ENCODE measurements at regions not wholly inside any gene's neighbourhood (a gene's known extent, or its start where the extent isn't known, plus 50 kb on each side); places are given as distances from the start of the nearest gene placed in this dataset.

DNA sequence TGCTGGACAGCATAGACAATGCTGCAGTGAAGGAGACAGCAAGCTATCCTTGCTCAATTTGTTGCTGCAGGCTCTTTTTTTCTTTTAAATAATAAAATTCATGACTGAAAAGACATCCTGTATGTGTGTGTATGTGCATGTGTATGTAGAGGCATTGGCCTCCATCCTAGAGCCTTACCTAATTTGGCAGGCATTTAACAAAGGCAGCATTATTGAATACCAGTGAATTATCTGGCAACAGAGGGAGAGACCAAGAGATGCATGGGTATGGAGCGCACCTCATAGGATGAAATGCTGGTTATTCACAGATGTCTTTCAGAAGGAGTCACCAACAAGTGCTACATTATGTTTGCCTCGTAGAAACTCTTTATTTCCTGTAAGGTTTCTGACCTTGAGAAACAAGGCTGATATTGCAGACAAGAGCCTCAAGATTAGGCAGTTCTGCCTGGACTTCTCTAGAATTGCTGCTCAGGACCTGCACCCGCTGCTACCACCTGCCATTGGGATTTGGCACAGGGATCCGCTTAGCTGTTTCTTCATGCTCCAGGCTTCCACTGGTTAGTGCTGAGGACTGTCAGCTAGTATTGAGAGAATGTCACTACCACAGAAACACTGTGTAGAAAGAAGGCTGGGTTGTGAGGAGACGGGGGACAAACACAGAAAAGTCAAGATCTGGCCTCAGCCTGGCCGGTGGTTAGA, 247.7 kb upstream of the RFX3 start:
- DNase-seq (ENCODE audit: low spot score) = no peak
- ATAC-seq = no peak
- intact Hi-C loops (cut with DNase I) = no loop called here

DNA sequence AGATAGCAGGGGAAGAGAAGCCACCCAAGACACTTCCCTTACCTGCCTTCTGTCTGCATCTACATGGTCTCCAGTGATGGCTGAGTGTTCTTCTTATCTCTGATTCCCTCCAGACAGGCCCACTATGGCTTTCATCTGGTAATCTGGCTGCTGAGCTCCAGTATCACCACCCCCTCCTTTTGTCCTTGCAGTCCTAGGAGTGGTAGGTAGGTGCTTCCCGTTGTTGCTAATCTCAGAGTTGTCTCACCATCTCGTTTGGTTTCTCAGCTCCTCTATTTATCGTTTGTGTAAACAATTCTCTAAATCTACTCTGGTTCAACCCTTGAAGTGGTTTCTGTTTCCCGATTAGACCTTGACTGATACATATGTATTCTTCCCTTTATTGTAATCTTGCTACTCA, 243.8 kb upstream of the RFX3 start:
- DNase-seq (ENCODE audit: low spot score) (no peak), ATAC-seq (no peak)
- intact Hi-C loops (cut with DNase I) = no loop called here

DNA sequence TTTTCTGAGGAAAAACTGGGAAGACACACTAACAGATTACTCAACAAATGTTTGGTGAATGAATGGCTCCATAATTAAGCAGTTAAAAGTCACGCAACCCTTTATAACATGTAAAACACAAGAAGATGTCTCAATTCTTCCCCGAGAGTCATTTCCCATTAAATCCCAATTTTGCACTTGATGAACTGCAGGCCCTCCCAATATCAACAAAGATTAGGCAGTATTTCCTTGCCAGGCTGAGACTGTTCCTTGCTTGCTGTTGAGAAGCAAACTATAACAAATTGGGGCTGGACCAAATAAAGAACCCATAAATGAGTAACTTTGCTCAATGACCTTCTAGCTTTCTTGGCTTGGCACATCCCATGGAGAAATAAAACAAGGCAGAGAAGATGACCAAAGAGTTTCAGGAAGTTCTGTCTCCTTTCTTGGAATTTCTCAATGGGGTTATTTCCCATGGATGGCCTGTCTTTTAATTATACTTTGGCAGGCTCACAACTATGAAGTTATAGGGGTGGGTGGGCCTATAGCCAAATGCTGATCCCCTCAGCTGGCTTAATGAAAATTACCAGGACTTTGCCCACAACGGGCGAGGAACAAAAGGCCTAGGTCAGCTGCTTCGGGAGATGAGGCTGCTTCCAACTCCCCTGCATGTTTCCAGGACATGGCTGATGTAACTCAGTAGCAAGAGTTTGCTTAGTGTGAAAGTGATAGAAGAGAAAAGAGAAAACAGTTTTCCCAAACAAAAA, 243.1 kb upstream of the RFX3 start:
- intact Hi-C loops (cut with DNase I) = no loop called here
- ATAC-seq = peak; percentile 94
- no peak for DNase-seq (ENCODE audit: low spot score)

DNA sequence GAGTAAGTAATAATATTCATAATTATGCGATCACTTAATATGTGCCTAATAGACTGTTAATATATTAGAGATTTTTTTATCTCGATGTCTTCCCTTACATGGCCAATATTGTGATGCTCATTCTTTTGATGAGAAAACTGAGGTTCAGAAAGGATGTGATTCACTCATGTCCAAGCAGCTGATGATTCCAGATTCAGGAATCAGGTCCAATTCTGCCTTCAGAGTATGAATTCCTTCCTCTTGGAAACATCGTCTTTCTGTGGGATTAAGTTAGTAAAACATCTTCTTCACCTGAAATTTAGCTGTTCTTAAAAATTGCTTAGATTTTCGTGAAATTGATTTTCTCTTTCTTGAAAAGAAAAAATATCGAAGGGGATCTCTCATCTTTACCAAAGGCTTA, 242.5 kb upstream of the RFX3 start:
- ATAC-seq (peak; percentile 44), DNase-seq (ENCODE audit: low spot score) (no peak)
- intact Hi-C loops (cut with DNase I) = no loop called here

DNA sequence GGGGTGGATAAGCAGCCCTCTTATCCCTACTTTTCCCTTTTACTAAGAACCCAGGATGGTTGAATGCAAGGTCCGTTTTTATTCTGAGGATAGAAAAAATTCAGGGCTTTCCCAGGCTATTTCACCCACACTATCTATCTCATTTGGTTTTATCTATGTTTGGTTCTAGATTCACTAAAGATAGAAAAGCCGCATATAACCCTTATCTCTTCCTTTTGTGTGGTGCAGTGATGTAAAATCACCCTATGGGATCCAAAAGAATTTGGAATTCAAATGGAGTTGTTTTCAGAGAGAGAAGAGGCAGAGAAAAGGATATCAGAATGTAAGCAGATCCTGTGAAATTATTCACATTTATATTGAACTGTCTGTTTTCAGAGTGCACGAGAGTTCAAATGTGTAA, 236.3 kb upstream of the RFX3 start:
- intact Hi-C loops (cut with DNase I) = no loop called here
- ATAC-seq = no peak

DNA sequence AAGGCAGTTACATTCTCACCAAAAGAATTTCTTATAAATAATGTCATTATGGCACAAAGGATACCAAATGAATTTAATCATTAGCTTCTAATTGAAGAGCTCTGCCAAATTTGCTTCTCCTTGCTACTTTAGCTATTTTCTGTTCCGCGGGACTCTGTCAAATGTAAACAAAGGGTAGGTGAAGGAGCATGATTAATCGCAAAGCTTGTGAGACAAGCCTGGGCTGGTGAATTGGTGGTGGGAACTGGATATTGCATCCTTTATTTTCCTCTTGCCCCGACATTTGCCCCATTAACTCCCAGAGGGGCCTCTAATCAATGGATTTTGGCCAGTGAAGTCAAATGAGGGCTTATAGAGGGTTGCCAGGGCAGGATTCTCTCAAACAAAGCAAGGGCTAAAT, 234.2 kb upstream of the RFX3 start:
- no peak for ATAC-seq
- intact Hi-C loops (cut with DNase I) = no loop called here
- DNase-seq (ENCODE audit: low spot score) = no peak

More for the DNA sequence above, 236.3 kb upstream of the RFX3 start:
- no peak for DNase-seq (ENCODE audit: low spot score)

DNA sequence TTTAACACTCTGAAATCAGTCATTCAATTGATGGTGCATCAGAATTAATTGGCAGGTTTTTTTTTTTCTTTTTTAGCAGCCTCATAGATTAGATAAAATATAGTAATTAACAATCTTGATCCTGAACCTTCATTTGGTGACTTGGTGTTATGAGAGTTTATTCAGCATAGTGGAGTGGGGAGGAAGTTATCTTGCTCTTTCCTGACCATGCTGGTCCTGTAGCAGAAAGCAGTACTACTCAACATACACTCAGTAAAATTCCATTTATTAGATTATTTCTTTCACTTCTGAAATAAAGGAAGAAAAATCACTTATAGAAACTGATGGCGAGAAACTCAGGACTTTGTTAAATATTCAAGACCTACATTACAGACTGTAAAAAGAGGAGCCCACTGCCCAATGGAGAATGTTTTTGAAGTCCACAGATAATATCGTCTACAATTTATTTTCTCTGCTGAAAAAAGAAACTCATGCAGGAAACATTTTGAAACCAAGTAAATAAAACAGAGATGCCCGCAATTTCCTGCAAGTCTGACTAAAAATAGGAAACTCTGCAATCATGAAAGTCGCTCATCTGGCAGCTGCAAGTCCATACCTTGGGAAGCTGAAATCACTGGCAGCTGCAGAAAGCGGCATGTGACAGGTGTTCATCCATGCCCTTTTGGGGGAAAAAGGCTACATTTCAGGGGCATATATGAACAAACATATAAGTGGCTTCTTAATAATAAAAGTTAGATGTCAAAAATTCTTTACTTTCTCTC, 233.2 kb upstream of the RFX3 start:
- ATAC-seq = no peak
- intact Hi-C loops (cut with DNase I) = no loop called here
- no peak for DNase-seq (ENCODE audit: low spot score)

DNA sequence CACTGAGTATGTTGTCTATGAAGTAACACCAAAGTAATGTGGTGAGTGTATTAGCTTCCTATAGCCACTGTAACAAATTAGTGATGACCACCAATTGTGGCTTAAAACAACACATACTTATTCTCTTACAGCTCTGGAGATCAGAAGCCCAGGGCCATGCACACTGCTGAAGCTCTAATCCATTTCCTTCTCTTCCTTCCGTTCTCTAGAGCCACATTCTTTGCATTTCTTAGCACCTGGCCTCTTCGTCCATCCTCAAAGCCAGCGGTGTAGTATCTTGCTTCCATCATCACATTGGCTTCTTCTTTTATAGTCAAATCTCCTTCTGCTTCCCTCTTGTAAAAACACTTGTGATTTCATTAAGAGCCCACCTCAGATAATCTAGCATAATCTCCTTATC, 230.3 kb upstream of the RFX3 start:
- ATAC-seq (no peak), DNase-seq (ENCODE audit: low spot score) (no peak)
- intact Hi-C loops (cut with DNase I) = no loop called here

DNA sequence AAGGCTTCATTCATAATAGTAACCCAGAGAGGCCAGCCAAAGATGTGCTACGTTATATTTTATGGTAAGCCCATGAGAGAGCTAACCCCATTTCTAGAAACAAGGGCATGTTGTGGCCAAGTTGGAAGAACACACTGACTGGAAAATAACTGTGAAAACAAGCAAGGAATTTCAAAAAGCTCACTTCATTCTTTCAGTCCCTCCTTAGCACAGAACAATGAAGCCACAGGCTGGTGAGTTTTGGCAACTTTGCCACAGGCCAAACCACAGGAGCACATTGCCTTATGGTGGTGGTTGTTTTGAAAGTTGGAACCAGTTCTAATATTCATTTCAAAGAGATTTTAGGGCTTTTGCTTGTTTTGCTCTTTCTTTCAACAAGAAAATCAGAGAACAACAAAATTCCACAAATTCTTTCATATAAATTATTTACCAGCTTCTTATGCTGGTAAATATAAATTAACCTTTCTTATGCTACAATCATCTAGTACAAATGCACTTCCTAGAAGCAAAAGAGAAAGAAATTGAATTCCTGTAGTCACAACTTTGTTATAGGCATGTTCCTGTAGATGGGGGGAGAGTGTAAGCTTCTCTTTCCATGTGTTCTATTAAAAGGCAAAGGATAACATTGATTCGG, 225.4 kb upstream of the RFX3 start:
- intact Hi-C loops (cut with DNase I) = no loop called here
- no peak for DNase-seq (ENCODE audit: low spot score)
- peak; percentile 84 for ATAC-seq

DNA sequence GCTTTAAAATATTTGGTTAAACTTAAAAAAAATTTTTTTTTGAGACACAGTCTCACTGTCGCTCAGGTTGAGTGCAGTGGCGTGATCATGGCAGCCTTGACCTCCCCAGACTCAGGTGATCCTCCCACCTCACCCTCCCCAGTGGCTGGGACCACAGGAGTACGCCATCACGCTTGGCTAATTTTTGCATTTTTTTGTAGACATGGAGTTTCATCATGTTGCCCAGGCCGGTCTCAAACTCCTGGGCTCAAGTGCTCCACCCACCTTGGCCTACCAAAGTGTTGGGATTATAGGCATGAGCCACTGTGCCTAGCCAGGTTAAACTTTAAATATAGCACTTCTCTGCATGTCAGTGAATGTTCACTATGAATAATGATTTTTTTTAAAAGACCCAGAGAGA, 224.5 kb upstream of the RFX3 start:
- ATAC-seq (no peak), DNase-seq (ENCODE audit: low spot score) (no peak)
- intact Hi-C loops (cut with DNase I) = no loop called here

DNA sequence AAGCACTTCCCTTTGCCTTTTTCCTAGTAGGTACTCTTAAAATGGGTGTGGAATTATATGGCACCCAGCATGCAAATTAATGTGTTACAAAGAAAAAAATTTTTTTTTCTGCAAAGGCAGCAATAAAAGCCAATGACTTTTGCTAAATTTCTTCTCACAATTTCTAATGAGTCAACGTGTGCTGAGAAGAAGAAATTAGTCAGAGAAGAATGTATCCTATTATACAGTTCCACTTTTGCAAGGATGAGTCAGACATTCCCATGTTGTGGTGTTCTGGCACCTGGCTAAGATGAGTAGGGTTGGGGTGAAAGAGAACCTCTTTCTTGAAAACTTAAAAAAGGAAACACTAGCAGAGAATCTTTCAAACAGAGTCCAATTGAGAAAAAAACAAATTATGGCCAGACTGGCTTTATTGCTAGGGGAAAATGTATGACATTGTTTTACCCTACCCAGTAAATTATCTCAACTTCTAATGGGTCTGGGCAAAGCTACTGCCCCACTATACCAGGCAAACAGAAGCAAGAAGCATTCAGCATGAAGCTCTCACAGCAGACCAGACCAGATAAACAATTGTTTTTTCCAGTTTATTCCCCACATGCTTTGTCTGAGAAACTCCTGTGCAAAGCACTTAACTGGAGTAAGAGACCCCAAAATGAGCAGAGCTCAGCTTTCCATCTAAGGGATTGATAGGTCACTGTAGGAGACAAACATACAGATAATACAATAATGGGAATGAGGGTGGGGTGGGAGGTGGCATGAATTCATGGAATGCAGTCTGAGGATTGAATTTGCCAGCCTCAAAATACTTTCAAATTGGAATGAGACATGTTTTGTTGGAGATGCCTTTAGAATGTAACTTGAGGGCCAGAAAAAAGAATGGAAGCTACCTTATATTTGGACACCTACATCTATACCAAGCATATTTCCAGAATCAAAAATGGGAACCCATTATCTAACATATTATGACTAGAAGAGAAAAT, 220.8 kb upstream of the RFX3 start:
- ATAC-seq (peak; percentile 74), DNase-seq (ENCODE audit: low spot score) (no peak)
- intact Hi-C loops (cut with DNase I) = no loop called here

DNA sequence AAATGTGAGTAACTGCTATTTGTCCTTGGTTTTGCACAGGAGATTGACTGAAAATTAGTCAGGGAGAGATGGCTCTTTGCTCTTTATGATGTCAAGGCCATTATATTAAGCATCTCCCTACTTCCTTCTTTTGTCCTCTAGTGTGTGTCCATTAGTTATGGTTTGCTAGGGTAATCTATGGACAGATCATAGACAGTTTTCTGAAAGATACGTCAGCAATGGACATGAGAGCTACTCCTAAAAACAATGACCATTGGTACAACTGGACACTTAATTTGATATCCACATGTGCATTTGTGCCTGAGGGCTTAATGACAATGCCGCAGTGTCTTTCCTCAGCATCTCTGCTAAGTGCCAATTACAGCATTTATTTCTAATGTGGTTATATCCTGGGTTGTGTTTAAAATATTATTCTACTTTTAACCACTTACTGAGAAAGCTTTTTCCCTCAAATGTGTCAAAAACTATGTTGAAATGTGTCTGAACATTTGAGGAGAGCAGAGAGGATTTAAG, 218.2 kb upstream of the RFX3 start:
- intact Hi-C loops (cut with DNase I) = no loop called here
- DNase-seq (ENCODE audit: low spot score) = no peak

DNA sequence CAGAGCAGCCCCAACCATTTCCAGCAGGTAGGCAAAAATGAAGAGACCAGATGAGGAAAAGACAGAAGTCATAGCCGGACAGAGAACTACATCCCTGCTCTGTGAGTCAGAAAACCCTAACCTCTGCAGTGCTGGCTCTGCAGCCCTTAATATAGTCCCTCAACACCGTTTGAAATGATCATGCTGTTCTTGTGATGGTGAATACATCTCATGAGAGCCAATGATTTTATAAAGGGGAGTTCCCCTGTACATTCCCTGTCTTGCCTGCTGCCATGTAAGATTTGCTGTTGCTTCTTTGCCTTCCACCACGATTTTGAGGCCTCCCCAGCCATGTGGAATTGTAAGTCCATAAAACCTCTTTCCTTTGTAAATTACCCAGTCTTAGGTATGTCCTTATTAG, 216.8 kb upstream of the RFX3 start:
- intact Hi-C loops (cut with DNase I) = no loop called here
- DNase-seq (ENCODE audit: low spot score) = no peak
- ATAC-seq = no peak

More for the DNA sequence above, 218.2 kb upstream of the RFX3 start:
- no peak for ATAC-seq

DNA sequence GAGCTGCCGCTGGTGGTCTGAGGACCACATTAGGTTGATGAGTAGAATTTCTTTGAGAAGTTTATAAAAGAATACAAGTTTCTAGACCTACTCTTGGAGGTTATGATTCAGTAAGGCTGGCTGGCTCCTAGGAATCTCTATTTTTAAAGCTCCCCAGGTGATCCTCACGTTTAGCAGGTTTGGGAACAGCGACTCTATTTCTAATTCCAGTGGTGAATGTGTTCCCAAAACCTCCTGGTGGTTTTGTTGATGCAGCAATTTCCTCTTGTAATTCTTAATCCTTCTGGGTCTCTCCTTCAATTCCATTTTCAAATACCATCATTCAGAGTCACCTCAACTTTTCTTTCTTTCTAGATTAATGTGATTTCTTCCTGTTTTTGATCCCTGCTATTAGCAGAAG, 215.9 kb upstream of the RFX3 start:
- no peak for DNase-seq (ENCODE audit: low spot score)
- no peak for ATAC-seq
- intact Hi-C loops (cut with DNase I) = no loop called here

DNA sequence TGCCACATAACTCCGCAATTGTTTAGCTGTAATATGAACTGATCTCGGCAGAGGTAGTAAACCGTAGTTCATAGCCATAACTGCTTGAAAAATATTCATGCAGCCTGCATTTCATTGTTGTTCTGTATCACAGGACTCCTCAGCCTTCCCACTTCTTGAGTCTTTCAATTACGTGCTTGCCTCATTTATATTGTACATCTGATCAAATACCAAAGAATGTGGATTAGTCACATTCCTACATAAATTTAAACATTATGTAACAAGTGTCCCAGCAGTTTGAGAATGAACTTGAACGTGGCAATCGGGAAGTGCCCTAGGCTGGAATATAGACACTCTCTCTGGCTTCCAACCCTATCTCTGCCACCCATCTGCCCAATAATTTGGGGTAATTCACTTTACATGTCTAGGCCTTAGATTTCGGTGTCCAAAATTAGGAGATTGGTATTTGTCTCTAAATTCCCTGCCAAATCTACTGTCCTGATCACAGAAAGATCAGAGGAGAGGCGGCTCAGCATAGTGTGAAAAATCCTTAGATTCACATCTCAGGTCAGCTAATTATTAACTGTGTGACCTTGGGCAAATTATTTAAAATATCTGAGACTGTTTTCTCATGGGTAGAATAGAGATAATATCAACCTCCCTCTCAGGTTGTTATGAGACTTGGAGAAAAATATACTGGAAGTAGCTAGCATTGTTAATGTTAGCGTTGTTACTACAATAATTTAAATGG, 215.1 kb upstream of the RFX3 start:
- ATAC-seq = no peak
- intact Hi-C loops (cut with DNase I) = no loop called here
- no peak for DNase-seq (ENCODE audit: low spot score)

DNA sequence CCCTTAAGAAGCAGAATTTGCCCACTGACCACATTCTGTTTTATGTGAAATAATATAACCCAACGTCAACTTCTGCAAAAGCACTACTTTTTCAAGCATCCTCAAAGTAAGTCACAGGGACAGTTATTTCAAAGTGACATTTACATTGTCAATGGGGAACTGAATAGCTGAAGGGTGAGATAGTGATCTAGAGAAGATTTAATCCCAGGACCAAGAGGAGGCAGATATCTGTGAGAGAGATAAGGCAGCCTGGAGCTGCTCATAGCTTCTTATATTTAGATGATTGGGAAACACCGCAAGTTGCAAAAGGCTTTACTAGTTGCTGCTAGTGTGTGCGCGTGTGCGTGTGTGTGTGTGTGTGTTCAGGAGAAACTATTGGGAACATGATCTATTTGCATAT, 210.4 kb upstream of the RFX3 start:
- intact Hi-C loops (cut with DNase I) = no loop called here
- ATAC-seq (no peak), DNase-seq (ENCODE audit: low spot score) (no peak)

DNA sequence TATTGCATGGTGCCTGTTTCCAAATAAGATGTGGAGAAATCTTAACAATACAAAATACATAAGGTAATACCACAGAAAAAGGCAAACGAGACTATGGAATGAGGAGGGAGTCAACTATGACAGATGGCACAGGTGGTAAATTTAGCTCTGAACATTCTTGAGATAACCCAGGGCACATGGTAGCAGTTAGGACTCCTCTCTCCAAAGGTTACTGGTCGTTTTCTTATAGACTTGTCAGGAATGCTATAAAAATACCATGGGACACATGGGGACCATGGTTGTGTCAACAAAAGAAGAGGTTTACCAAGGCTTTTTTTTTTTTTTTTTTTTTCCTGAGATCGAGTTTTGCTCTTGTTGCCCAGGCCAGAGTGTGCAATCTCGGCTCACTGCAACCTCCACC, 209.4 kb upstream of the RFX3 start:
- intact Hi-C loops (cut with DNase I) = no loop called here
- DNase-seq (ENCODE audit: low spot score) = no peak
- no peak for ATAC-seq

Measured in sciatic nerve (tissue), 2 donors.